OCI-LY7 (cell line): ENCODE measurements at regions not wholly inside any gene's neighbourhood (a gene's known extent, or its start where the extent isn't known, plus 50 kb on each side); places are given as distances from the start of the nearest gene placed in this dataset.
A peak's percentile ranks its signal among the peaks of the same experiment; 100 is the strongest.

Experiments
- BruUV-seq: library from RNA; stranded (reverse); fragments of 400-500 nt; replicated peaks from 2 replicates; lab custom pipeline; 2021; lab: Mats Ljungman, UMichigan
- CTCF ChIA-PET: fragments of 300-600 bp; sonication (Branson Sonifier 250); formaldehyde crosslinking; loops from one replicate; lab custom pipeline; 2022; ENCODE audit warnings: antibody characterized with exemption; ENCODE audit not compliant: unreplicated experiment; lab: Charles Lee
- POLR2A ChIA-PET: fragments of 300-600 bp; sonication (Branson Sonifier 250); formaldehyde crosslinking; loops from one replicate; lab custom pipeline; 2022; ENCODE audit warnings: antibody characterized with exemption; lab: Charles Lee
- DNase-seq: peaks from one replicate; pipeline ENCODE4 v3.0.0-alpha.2; 2015; ENCODE audit warnings: low spot score
- H2AFZ ChIP-seq: fragments of 200-600 bp; sonication (generic), shearing (Covaris generic); 2 replicates; pipeline ENCODE4 v1.6.1; 2014; ENCODE audit warnings: mild to moderate bottlenecking, antibody characterized with exemption, low read length, moderate library complexity
- H3K27ac ChIP-seq: fragments of 200-600 bp; sonication (generic); 2 replicates; pipeline ENCODE4 v1.5.1; 2014; ENCODE audit warnings: mixed run types, low read depth, mild to moderate bottlenecking, moderate library complexity, low read length, inconsistent platforms; ENCODE audit not compliant: poor library complexity, severe bottlenecking
- H3K36me3 ChIP-seq: fragments of 200-600 bp; sonication (generic); 2 replicates; pipeline ENCODE4 v1.6.1; 2014; ENCODE audit warnings: mild to moderate bottlenecking, antibody characterized with exemption, low read length, moderate library complexity, mixed read lengths; ENCODE audit not compliant: insufficient read depth
- H3K4me1 ChIP-seq: fragments of 200-600 bp; sonication (generic); 2 replicates; pipeline ENCODE4 v1.5.1; 2014; ENCODE audit warnings: mild to moderate bottlenecking, low read length; ENCODE audit not compliant: insufficient read depth, poor library complexity, severe bottlenecking
- H3K4me2 ChIP-seq: fragments of 200-600 bp; sonication (generic); 2 replicates; pipeline ENCODE4 v1.6.1; 2014; ENCODE audit warnings: mild to moderate bottlenecking, low read length
- H3K4me3 ChIP-seq: fragments of 200-600 bp; sonication (generic); 2 replicates; pipeline ENCODE4 v1.5.1; 2014; ENCODE audit warnings: mild to moderate bottlenecking, low read depth, low read length; ENCODE audit not compliant: poor library complexity, severe bottlenecking
- H3K79me2 ChIP-seq: fragments of 200-600 bp; sonication (generic); 2 replicates; pipeline ENCODE4 v1.6.1; 2016; ENCODE audit warnings: low read depth, mild to moderate bottlenecking, low read length, moderate library complexity, mixed read lengths; ENCODE audit not compliant: insufficient read depth
- H3K9me2 ChIP-seq: fragments of 200-600 bp; sonication (generic); 2 replicates; pipeline ENCODE4 v1.6.1; 2016; ENCODE audit warnings: mild to moderate bottlenecking, low read length, mixed read lengths; ENCODE audit not compliant: insufficient read depth
- H3K9me3 ChIP-seq: fragments of 200-600 bp; sonication (generic); 2 replicates; pipeline ENCODE4 v1.6.1; 2014; ENCODE audit warnings: mild to moderate bottlenecking, mixed run types, low read length, mixed read lengths
- H4K20me1 ChIP-seq: fragments of 200-600 bp; sonication (generic); 2 replicates; pipeline ENCODE4 v1.6.1; 2014; ENCODE audit warnings: mild to moderate bottlenecking, antibody characterized with exemption, low read length, moderate library complexity, mixed read lengths; ENCODE audit not compliant: insufficient read depth
- CTCF ChIP-seq: fragments of 200-600 bp; sonication (generic); conservative IDR thresholded peaks from 2 replicates; pipeline ENCODE4 v1.5.1; 2014; ENCODE audit warnings: mild to moderate bottlenecking, antibody characterized with exemption, low read length, moderate library complexity, mixed read lengths
- EZH2phosphoT487 ChIP-seq: fragments of 200-600 bp; sonication (generic); IDR thresholded peaks from 2 replicates; pipeline ENCODE4 v1.6.1; 2018; ENCODE audit warnings: low read depth, borderline replicate concordance, mild to moderate bottlenecking, mixed run types, antibody characterized with exemption, low read length, moderate library complexity, mixed read lengths
- intact Hi-C: fragments of 100-400 bp; cut with micrococcal nuclease; formaldehyde crosslinking; loops from one replicate; pipeline ENCODE4 v1.10.0; 2022; ENCODE audit not compliant: unreplicated experiment

GRCh38 chr1:5718831-5719632 lies 273.2 kb downstream of the NPHP4 start:
- H2AFZ ChIP-seq = no peak overlapping the region
- DNase-seq = no peak

GRCh38 chr1:5717031-5717682 lies 275.1 kb downstream of the NPHP4 start:
- ChIA-PET CTCF (no interaction called here), POLR2A (no interaction called here)
- BruUV-seq = no TSS peak

More at GRCh38 chr1:5718831-5719632, 273.2 kb downstream of the NPHP4 start:
- BruUV-seq = no TSS peak
- H3K9me2 ChIP-seq = no peaks in the 10 kb centered on the region
- intact Hi-C loops = no loop called here
- POLR2A ChIA-PET = no interaction called here
- H3K79me2 ChIP-seq = no peaks in the 10 kb centered on the region
- H3K36me3 ChIP-seq = no peaks in the 10 kb centered on the region
- no peak overlapping the region for H3K27ac ChIP-seq
- H3K9me3 ChIP-seq = no peaks in the 10 kb centered on the region
- TF ChIP-seq EZH2phosphoT487 (no peak), CTCF (no peak)
- H4K20me1 ChIP-seq = no peaks in the 10 kb centered on the region
- peaks cover 10% of the 10 kb centered on the region for H3K4me1 ChIP-seq
- CTCF ChIA-PET = no interaction called here
- H3K4me3 ChIP-seq = no peak overlapping the region
- H3K4me2 ChIP-seq = no peak overlapping the region

More at GRCh38 chr1:5717031-5717682, 275.1 kb downstream of the NPHP4 start:
- Histone ChIP-seq H3K36me3 (no peaks in the 10 kb centered on the region), H3K79me2 (no peaks in the 10 kb centered on the region), H3K4me1 (peaks cover 10% of the 10 kb centered on the region), H4K20me1 (no peaks in the 10 kb centered on the region), H3K4me2 (peak overlapping the region; percentile 42), H3K9me3 (no peaks in the 10 kb centered on the region), H3K27ac (no peak overlapping the region), H3K4me3 (no peak overlapping the region), H2AFZ (no peak overlapping the region), H3K9me2 (no peaks in the 10 kb centered on the region)
- TF ChIP-seq EZH2phosphoT487 = no peak
- TF ChIP-seq CTCF = no peak
- intact Hi-C loops = no loop called here
- DNase-seq = peak; percentile 53
